ENCODE measurements at regions not wholly inside any gene's neighbourhood (a gene's known extent, or its start where the extent isn't known, plus 50 kb on each side); places are given as distances from the start of the nearest gene placed in this dataset.

GRCh38 chr14:85156319-85156718 lies 373.6 kb upstream of the FLRT2 start:
- TF ChIP-seq CTCF (tag by site-specific recombination; IDR thresholded peaks at IDR 0.05) (no peak), AEBP2 (tag by site-specific recombination; IDR thresholded peaks at IDR 0.05; ENCODE audit: borderline replicate concordance) (no peak), ZBTB44 (tag by site-specific recombination; IDR thresholded peaks at IDR 0.05) (no peak), ZBTB26 (tag by site-specific recombination; optimal IDR thresholded peaks at IDR 0.05) (no peak), ZNF121 (tag by site-specific recombination; IDR thresholded peaks at IDR 0.05) (no peak), ZNF488 (tag by site-specific recombination; IDR thresholded peaks at IDR 0.05) (no peak), ZNF174 (tag by site-specific recombination; IDR thresholded peaks at IDR 0.05) (no peak)
